NCI-H128 (cell line): ENCODE measurements at regions not wholly inside any gene's neighbourhood (a gene's known extent, or its start where the extent isn't known, plus 50 kb on each side); places are given as distances from the start of the nearest gene placed in this dataset.
A peak's percentile ranks its signal among the peaks of the same experiment; 100 is the strongest.

Source experiments
- DNase-seq: peaks from one replicate; lab custom pipeline; 2025; ENCODE audit not compliant: unreplicated experiment; lab: John Stamatoyannopoulos, UW

DNA sequence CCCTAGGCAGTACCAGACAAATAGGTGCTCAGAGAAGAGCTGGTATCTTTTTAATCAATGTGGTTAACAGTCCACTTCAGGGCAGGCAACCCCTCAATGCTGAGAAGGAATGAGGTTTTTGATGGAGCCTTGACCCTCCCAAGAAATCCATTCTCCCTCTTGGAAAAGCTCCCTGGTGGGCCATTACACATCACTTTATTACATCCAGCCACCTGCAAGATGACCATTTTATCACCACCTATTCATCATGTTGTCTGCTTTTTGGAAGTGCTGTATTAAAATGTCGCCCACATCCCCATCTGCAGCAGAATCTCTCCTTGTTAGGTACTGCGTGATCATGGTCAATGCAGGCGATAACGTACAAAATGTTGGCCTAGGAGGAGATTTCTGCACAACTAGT is 614.7 kb upstream of the TMEM132C start:
- no peak for DNase-seq

DNA sequence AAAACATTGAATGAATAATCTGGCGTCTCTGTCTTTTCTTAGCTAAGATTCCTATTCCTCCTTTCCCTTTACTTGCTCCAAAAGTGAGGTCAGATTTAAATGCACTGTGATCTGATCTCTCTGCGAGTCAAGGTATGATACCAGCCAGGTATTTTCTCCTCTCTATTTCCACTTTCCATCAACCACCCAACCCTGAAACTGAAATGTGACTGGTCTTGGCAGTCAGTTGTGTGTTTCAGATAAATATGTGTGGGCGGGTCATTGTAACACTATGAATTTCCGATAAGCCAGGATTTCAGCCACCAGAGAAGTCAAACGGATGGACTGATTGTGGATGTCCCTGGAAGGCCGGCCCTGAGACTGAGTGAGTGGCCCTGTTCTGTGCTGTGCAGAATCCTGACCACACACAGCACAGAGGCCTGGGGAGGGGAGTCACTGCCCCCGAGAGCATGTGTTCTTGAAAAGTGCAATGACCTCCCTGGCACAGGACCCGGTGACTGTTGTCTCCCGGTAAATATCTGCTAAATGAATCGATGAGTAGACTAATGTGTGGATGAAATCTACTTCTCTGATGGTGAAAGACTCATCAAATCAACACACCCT is 612.5 kb upstream of the TMEM132C start:
- DNase-seq: no peak

GRCh38 chr12:127655691-127656090 is 611.3 kb upstream of the TMEM132C start:
- DNase-seq: no peak

DNA sequence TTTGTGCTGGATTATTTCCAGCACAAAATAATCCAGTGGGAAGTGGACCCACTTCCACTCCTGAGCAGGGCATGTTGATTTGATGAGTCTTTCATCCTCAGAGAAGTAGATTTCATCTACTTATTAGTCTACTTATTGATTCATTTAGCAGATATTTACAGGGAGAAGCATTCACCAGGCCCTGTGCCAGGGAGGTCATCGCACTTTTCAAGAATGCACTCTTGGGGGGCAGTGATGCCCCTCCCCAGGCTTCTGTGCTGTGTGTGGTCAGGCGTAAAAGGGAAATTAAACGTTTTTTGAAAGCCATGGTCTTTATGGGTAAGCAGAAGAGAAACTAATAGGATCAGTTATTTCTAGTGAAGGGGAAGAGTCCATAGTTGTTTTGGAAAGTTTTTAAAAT is 610.7 kb upstream of the TMEM132C start:
- DNase-seq: no peak

DNA sequence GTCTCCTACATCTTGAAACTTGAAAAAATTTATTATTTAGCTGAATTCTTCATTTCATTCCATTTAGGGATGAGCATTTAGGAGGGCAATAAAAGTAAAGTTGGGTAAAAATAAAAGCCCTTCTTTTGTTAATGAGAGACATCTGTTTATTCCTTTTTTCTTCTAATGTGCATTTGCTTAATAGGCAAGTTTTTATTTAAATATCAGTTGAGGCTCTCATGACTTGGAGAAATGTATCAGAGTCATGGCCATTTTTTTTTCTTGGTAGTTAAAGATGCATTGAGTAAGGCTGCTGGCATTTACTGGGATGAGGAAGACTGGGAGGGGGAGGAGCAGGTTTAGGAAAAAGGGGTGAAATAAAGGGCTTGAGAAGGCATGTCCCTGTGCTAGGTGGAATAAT is 609.9 kb upstream of the TMEM132C start:
- DNase-seq: no peak

- DNase-seq: no peak
These were observed 606.0 kb upstream of the TMEM132C start for GRCh38 chr12:127660961-127661360.

- no peak for DNase-seq
These were observed 603.3 kb upstream of the TMEM132C start for GRCh38 chr12:127663716-127664115.

GRCh38 chr12:127664901-127665300 is 602.1 kb upstream of the TMEM132C start:
- DNase-seq: no peak

GRCh38 chr12:127667131-127667685 is 599.8 kb upstream of the TMEM132C start:
- DNase-seq: no peak

DNA sequence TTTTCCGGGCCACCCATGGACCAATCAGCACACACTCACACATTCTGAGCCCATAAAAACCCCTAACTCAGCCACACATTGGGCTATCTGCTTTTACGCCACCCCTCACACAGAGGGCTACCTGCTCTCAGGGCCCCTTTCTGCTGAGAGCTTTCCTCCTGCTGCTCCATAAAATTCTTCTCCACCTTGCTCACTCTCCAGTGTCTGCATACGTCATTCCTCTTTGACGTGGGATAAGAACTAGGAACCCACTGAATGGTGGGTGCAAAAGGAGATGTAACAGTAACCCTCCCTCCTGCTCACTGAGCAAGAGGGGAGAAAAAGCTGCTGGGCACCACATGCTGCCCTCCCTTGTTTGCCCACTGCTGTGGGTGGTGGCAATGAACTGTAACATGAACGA is 596.7 kb upstream of the TMEM132C start:
- no peak for DNase-seq

- DNase-seq: no peak
These were observed 596.2 kb upstream of the TMEM132C start for GRCh38 chr12:127670796-127671195.

GRCh38 chr12:127675936-127676335 is 591.0 kb upstream of the TMEM132C start:
- no peak for DNase-seq

DNA sequence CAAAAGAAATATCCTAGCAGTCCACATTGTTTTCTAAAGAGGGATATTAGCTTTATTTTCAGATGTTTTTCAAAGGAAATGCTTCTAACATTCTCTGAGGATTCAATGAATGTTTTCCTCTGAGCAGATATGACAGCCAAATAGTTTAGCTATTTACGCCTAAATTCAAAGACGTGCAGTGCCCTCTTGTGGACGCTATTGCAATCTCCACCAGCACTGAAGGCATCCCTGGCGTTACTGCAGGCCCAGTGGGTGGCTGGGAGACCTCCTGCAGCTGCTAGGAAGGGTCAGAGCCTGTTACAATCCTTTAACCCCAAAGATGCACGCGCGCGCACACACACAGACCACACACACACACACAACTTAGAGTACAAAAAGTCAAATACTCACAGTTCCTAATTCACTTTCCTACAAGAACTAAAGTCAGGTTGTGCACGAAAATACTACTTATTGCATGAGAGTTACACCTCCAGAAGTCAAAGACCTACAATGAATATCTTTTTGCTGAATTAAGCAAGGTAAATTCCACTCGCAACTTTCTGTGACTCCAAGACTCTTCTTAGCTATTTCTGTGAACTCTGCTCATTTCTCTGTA is 589.3 kb upstream of the TMEM132C start:
- DNase-seq: peak; percentile 30

DNA sequence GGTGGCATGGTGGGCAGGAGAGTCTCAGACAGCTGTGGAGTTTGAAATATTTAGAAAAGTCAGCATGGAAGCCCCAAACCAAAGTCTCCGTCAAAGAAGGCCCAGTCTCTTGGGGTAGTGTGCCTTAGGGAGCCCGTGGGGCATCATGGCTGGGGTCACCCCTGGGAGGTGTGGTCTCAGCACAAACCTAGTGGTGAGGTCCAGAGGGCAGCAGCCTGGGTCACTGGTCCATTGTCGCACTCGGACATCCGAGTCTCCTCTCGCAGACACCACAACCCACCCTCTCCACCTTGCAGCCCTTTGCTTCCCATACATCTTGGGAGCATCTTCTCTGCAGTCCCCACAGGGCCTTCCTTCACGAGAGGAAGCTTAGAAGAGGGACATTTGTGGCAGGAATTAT is 588.0 kb upstream of the TMEM132C start:
- no peak for DNase-seq

DNA sequence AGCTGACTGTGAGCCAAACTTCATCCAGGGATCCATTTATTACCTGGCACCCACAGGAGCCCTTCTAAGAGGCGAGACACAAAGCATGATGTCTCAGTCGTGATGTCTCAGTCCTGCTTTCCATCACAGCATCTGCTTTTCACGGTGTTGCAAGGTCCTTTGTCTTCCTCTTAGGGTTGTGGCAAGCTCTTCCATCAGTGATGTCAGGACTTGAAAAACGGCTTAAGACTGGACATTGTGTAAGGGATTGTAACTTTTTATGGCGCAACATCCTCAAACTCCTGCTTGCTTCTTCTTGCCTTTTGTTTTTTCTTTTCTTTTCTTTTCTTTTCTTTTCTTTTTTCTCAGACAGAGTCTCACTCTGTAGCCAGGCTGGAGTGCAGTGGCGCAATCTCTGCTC is 586.5 kb upstream of the TMEM132C start:
- no peak for DNase-seq

DNA sequence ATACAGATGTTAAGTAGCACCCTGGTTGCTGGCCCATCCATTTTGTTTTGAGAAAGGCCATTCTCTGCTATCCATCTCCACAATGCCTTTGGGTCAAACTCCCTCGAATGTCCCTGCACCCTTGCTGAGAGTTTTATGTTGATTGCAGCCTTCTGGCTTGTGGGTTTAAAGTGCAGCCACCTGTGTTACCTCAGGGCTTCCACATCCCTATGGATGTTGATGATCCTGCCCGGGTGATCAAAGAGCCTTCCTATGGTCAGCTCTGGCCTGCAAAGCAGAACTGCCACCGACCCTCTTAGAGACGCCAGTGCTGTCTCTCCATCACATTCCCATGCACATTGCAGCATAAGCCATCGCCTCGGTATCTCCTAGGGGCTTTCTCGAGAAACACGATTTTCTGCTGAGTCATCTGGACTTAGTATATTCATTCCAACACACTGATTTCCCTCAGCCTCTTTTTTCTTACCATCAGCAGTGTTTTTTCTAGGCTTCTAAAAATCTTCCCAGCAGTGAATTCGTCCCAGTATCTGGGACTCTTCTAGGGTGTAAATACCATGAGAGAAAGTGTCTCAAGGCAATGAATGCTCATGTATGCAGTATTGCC is 585.7 kb upstream of the TMEM132C start:
- DNase-seq: no peak

DNA sequence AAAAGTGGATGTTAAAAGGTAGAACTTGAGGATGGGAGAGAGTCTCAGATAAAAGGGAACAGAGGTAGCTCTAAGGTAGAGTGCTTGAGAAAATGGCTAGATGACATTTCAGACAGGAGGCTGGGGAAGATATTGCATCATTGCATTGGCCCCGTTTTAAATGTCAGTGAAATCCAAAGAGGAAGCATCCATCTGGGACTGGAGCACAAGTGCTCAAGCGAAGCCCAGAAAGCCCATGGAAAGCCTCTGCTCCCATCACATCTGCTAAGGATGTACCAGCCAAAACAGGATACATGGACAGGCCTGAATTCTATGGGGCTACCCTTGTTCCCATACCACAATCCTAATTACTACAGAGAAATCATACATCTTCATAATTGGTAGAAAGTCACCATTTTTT is 581.5 kb upstream of the TMEM132C start:
- no peak for DNase-seq

DNA sequence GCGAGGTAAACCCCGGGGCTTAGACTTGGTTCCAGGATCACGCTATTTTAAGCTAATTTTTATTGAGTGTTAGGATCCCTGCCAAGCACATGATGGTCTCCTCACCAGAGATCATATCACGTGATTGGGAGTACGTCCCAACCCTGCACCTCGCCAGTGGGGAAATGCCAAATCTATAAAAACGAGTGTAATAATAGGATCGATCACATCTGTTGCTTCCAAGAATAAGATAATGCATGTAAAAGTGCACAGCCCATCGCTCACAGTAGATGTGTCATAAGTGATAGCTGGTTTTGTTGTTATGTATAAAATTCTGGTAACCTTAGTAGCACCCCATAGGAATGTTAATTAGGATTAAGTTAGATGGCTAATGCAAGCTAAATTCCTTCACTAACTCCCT is 581.0 kb upstream of the TMEM132C start:
- no peak for DNase-seq

DNA sequence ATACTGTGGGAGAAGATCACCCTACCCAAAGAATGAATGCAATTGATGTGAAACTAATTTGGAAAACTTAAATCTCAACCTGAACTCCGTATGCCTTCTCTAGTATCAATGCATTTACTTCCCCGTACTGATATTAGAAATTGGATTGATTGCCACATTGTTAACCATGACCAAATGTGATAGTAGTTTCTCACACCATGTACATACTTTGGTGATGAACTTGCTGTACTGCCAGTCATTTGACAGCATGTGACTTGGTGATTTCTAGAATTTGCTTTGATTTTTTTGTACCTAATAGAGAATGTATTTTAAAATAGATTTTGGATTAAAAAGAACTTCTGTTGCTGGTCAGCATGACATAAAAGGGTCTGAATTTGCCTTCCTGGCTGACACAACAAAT is 579.8 kb upstream of the TMEM132C start:
- DNase-seq: no peak

DNA sequence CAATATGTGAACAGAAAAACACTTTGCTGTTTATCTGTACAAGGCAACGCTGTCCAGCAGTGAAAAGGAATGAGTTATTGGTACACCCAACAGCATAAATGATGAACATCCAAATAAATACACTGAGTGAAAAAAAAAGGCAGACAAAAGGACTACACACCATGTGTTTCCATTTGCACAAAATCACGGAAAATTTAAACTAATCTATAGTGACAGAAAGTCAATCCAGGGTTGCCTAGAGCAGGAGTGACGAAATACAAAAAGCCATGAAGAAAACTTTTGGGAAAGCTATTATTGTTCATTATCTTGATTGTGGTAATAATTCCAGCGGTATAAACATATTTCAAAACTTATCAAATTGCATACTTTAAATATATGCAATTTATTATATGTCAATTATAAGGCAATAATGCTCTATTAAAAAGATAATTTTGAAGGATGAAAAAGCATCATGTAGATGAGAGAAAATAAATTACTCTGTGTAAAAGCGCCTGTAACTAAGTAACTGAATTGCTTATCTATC is 578.0 kb upstream of the TMEM132C start:
- DNase-seq: no peak

DNA sequence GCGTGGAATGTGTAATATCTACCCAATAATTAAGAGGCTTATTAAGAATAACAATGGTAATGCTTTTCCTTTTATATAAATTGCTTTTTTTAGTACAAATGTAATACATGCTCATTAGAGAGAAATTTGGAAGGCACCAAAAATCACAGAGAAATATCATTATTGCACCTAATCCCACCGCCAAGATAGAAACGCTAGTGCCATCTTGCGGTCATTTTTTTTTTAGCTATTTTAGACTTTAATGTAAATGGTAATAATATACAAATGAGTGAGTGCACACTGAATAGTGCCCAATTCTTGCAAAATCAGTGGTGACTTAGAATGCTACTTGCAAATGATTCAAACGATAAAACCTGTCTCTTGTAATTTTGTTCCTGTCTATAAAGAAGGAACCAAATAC is 576.8 kb upstream of the TMEM132C start:
- no peak for DNase-seq

GRCh38 chr12:127696963-127697362 is 570.0 kb upstream of the TMEM132C start:
- no peak for DNase-seq
